K562 (cell line): ENCODE measurements at regions not wholly inside any gene's neighbourhood (a gene's known extent, or its start where the extent isn't known, plus 50 kb on each side); places are given as distances from the start of the nearest gene placed in this dataset.

Experiments
- ATAC-seq: fragments of 200-7000 bp; cut with Tn5 transposase; 3 replicates; pipeline ENCODE4 v1.9.1; 2020; ENCODE audit warnings: moderate library complexity
- BruUV-seq: library from RNA; stranded (reverse); fragments of 400-500 nt; replicated peaks from 2 replicates; lab custom pipeline; 2021; lab: Mats Ljungman, UMichigan
- CTCF ChIA-PET: fragments of 300-600 bp; formaldehyde crosslinking; extraction: SDS; loops from one replicate; lab custom pipeline; 2021; ENCODE audit warnings: low intra/inter-chr PET ratio; lab: Yijun Ruan, JAX
- POLR2A ChIA-PET: fragments of 300-600, 350-650 bp; sonication (Branson Sonifier 250); formaldehyde crosslinking; extraction: SDS; loops from one replicate; lab custom pipeline; 2021; ENCODE audit warnings: antibody characterized with exemption, inconsistent platforms; lab: Yijun Ruan, JAX
- DNase-seq, 4 experiments: peaks; one replicate each; pipeline versions ENCODE4 v3.0.0 to v3.0.0-alpha.2; 2011 to 2018; ENCODE audit warnings: low spot score in 3 of 4, mixed read lengths in 3 of 4; ENCODE audit errors: extremely low read depth in 1 of 4
- FAIRE-seq: peaks from 2 replicates; lab custom pipeline; 2011; peaks lifted over from hg19 to GRCh38; lab: Jason Lieb, UNC
- H2AFZ ChIP-seq: 2 replicates; pipeline ENCODE4 v1.6.0; 2011; ENCODE audit warnings: low read depth, low read length, control low read depth, inconsistent platforms
- H3K27ac ChIP-seq: fragments of 200-600 bp; 3 replicates; pipeline ENCODE4 v1.8.0; 2011; ENCODE audit warnings: low read depth, mild to moderate bottlenecking, control low read depth, inconsistent platforms, low read length, moderate library complexity, mixed read lengths; ENCODE audit errors: extremely low read depth
- H3K27me3 ChIP-seq, 2 experiments: fragments of 300-600 bp in 1 of 2; 2 replicates in 1 of 2; 3 replicates in 1 of 2; pipeline versions ENCODE4 v1.6.0 to v1.8.0; 2011; ENCODE audit warnings: inconsistent platforms in 2 of 2, low read length in 2 of 2, mild to moderate bottlenecking in 1 of 2, mixed read lengths in 1 of 2, moderate library complexity in 1 of 2; ENCODE audit not compliant: control insufficient read depth in 2 of 2, insufficient read depth in 2 of 2
- H3K36me3 ChIP-seq: fragments of 300-600 bp; 3 replicates; pipeline ENCODE4 v1.8.0; 2011; ENCODE audit warnings: mild to moderate bottlenecking, low read length, inconsistent platforms; ENCODE audit not compliant: control insufficient read depth, insufficient read depth
- H3K4me1 ChIP-seq, 2 experiments: fragments of 200-600 bp in 1 of 2; replicated peaks in 1 of 2; 2 replicates in 1 of 2; 3 replicates in 1 of 2; pipeline versions ENCODE4 v1.5.1 to v1.8.0; 2011; ENCODE audit warnings: inconsistent platforms in 2 of 2, low read length in 2 of 2, mild to moderate bottlenecking in 1 of 2, mixed read lengths in 1 of 2, moderate library complexity in 1 of 2; ENCODE audit not compliant: control insufficient read depth in 2 of 2, insufficient read depth in 2 of 2
- H3K4me2 ChIP-seq: 2 replicates; pipeline ENCODE4 v1.6.1; 2011; ENCODE audit warnings: low read length, control low read depth, inconsistent platforms, mixed read lengths; ENCODE audit not compliant: insufficient read depth
- H3K4me3 ChIP-seq: fragments of 200-600 bp; sonication (generic), shearing (Covaris generic); 2 replicates; pipeline ENCODE4 v1.5.1; 2016; ENCODE audit warnings: control low read depth, inconsistent platforms
- H3K79me2 ChIP-seq: fragments of 200-600 bp; 3 replicates; pipeline ENCODE4 v1.8.0; 2011; ENCODE audit warnings: low read length, inconsistent platforms; ENCODE audit not compliant: control insufficient read depth, insufficient read depth
- H3K9ac ChIP-seq, 2 experiments: 2 replicates each; pipeline versions ENCODE4 v1.6.0 to v1.6.1; 2011; ENCODE audit warnings: low read depth in 2 of 2, low read length in 2 of 2, control low read depth in 1 of 2, inconsistent platforms in 1 of 2, mild to moderate bottlenecking in 1 of 2, mixed read lengths in 1 of 2; ENCODE audit not compliant: insufficient read depth in 1 of 2
- H3K9me1 ChIP-seq: one replicate; pipeline ENCODE4 v1.6.0; 2011; ENCODE audit warnings: inconsistent platforms, mild to moderate bottlenecking, low read length, moderate library complexity; ENCODE audit not compliant: control insufficient read depth, insufficient read depth
- H3K9me3 ChIP-seq: replicated peaks from 2 replicates; pipeline ENCODE4 v1.5.1; 2011; ENCODE audit warnings: low read depth, low read length, inconsistent platforms; ENCODE audit not compliant: control insufficient read depth, insufficient read depth
- H4K20me1 ChIP-seq: replicated peaks from 2 replicates; pipeline ENCODE4 v1.6.1; 2011; ENCODE audit warnings: low read length, inconsistent platforms, mixed read lengths; ENCODE audit not compliant: control insufficient read depth, insufficient read depth
- ASH1L ChIP-seq: fragments of 450-650 bp; IDR thresholded peaks from 2 replicates; pipeline ENCODE4 v1.6.1; 2018; ENCODE audit warnings: borderline replicate concordance, mild to moderate bottlenecking, low read depth; ENCODE audit not compliant: partially characterized antibody
- MAFF ChIP-seq: IDR thresholded peaks from 2 replicates; pipeline ENCODE4 v1.6.1; 2012; ENCODE audit warnings: low read length, improper control_type of control experiment
- MLLT1 ChIP-seq, 2 experiments: fragments of 450-650 bp; IDR thresholded peaks; 2 replicates each; pipeline ENCODE4 v1.6.1; 2016
- NBN ChIP-seq: fragments of 450-650 bp; IDR thresholded peaks from 2 replicates; pipeline ENCODE4 v1.6.1; 2016; ENCODE audit warnings: low read depth, mild to moderate bottlenecking
- ZNF280A ChIP-seq: fragments of 450-650 bp; IDR thresholded peaks from 2 replicates; pipeline ENCODE4 v1.6.1; 2018; ENCODE audit warnings: mild to moderate bottlenecking, low read depth; ENCODE audit not compliant: partially characterized antibody
- ZNF324 ChIP-seq: fragments of 250-450 bp; sonication (Bioruptor Pico); IDR thresholded peaks from 2 replicates; pipeline ENCODE4 v1.4.0; 2020; ENCODE audit warnings: mild to moderate bottlenecking
- ZNF511 ChIP-seq: sonication (generic); formaldehyde crosslinking; IDR thresholded peaks from 2 replicates; pipeline ENCODE4 v1.8.0; 2022; ENCODE audit warnings: mild to moderate bottlenecking, missing genetic modification reagents
- WGBS: fragments of 100-300 bp; shearing (Covaris generic); methylation state at CpG from one replicate; pipeline ENCODE4 v1.1.6; 2016; ENCODE audit warnings: low coverage, mixed read lengths; ENCODE audit not compliant: insufficient coverage; ENCODE audit errors: missing lambda C conversion rate; 5-methylcytosine and 5-hydroxymethylcytosine counted together
- in situ Hi-C: fragments of 300-500 bp; cut with MboI; formaldehyde crosslinking; loops from 4 replicates; pipeline ENCODE4 v1.15.0; 2018; ENCODE audit warnings: inconsistent platforms, mixed read lengths
- intact Hi-C: fragments of 100-400 bp; cut with micrococcal nuclease; formaldehyde crosslinking; loops from 2 replicates; pipeline ENCODE4 v1.14.2; 2022

GRCh38 chr12:125371033-125371432 is 305.8 kb downstream of the AACS start (continued):
- TF ChIP-seq MLLT1 (IDR thresholded peaks at IDR 0.05) = no peak
- no peak for TF ChIP-seq ZNF324 (CRISPR knock-in tag)
- no peak for TF ChIP-seq ZNF511
- no peak for TF ChIP-seq ASH1L
- TF ChIP-seq NBN = no peak
- TF ChIP-seq, all 486 proteins: peak for 0

GRCh38 chr12:125372085-125372484 is 306.9 kb downstream of the AACS start:
- H3K36me3 ChIP-seq = no peaks in the 10 kb centered on the region
- H2AFZ ChIP-seq = no peak overlapping the region
- no peak for FAIRE-seq
- POLR2A ChIA-PET = interaction anchor here (0.6 kb wide), 1 partner anchor 296 kb away, joined by 4 read pairs; no protein-coding TSS in a partner anchor
- BruUV-seq = no TSS peak
- peaks cover 0 to 2% of the 10 kb centered on the region in 2 experiments; a peak in 1 of 5 replicates for H3K27me3 ChIP-seq
- TF ChIP-seq ZNF280A = no peak
- TF ChIP-seq MAFF = no peak
- TF ChIP-seq, all 486 proteins: peak for 0
- intact Hi-C loops = no loop called here
- H3K79me2 ChIP-seq = no peaks in the 10 kb centered on the region
- H3K9me3 ChIP-seq = no peaks in the 10 kb centered on the region
- DNase-seq (no peak), ATAC-seq (no peak)
- H3K4me3 ChIP-seq = no peak overlapping the region
- no peak overlapping the region for H3K27ac ChIP-seq
- CTCF ChIA-PET = no interaction called here
- no peaks in the 10 kb centered on the region for H4K20me1 ChIP-seq
- 2% methylated on average over 4 of the region's 4 CpGs for WGBS
- H3K9me1 ChIP-seq = no peaks in the 10 kb centered on the region
- H3K4me1 ChIP-seq = no peaks in the 10 kb centered on the region
- in situ Hi-C loops = no loop called here
- no peak overlapping the region for H3K9ac ChIP-seq
- no peak overlapping the region for H3K4me2 ChIP-seq
